AG10803 (cell line): ENCODE measurements at regions not wholly inside any gene's neighbourhood (a gene's known extent, or its start where the extent isn't known, plus 50 kb on each side); places are given as distances from the start of the nearest gene placed in this dataset.
"Not testable (repeated sequence)": the region's sequence is repeated elsewhere in the genome, so short reads cannot be mapped to it uniquely, and the experiment has no call there.

ENCODE experiments used
- DNase-seq: peaks from one replicate; pipeline ENCODE4 v3.0.0; 2010; ENCODE audit warnings: low read depth
- H3K4me3 ChIP-seq: 2 replicates; pipeline ENCODE4 v1.5.1; 2011; ENCODE audit warnings: mild to moderate bottlenecking, low read length, control low read depth
- CTCF ChIP-seq: conservative IDR thresholded peaks from 2 replicates; pipeline ENCODE4 v1.5.1; 2011; ENCODE audit warnings: mild to moderate bottlenecking, low read length, control low read depth, inconsistent platforms

- no peak for DNase-seq
- no peak for TF ChIP-seq CTCF
These were observed 63.4 kb downstream of the BARX1 start for GRCh38 chr9:93891549-93892310.

GRCh38 chr9:93891050-93891449 lies 64.1 kb downstream of the BARX1 start:
- DNase-seq = no peak
- H3K4me3 ChIP-seq = no peak overlapping the region
- no peak for TF ChIP-seq CTCF

More at GRCh38 chr9:93891549-93892310, 63.4 kb downstream of the BARX1 start:
- no peak overlapping the region for H3K4me3 ChIP-seq

- no peak for TF ChIP-seq CTCF
- DNase-seq = no peak
- no peak overlapping the region for H3K4me3 ChIP-seq
These were observed 64.7 kb downstream of the BARX1 start for GRCh38 chr9:93890436-93890935.

GRCh38 chr9:93886911-93887310 lies 68.2 kb downstream of the BARX1 start:
- TF ChIP-seq CTCF = no peak
- no peak overlapping the region for H3K4me3 ChIP-seq
- no peak for DNase-seq

GRCh38 chr9:93884808-93885207 lies 70.3 kb downstream of the BARX1 start:
- no peak for TF ChIP-seq CTCF

GRCh38 chr9:93879662-93880407 lies 75.3 kb downstream of the BARX1 start:
- DNase-seq, H3K4me3 ChIP-seq: not testable (repeated sequence)

More at GRCh38 chr9:93884808-93885207, 70.3 kb downstream of the BARX1 start:
- H3K4me3 ChIP-seq = no peak overlapping the region
- DNase-seq = no peak

- no peak overlapping the region for H3K4me3 ChIP-seq
- DNase-seq = no peak
- no peak for TF ChIP-seq CTCF
These were observed 79.8 kb downstream of the BARX1 start for GRCh38 chr9:93875330-93875729.
